ENCODE measurements at regions not wholly inside any gene's neighbourhood (a gene's known extent, or its start where the extent isn't known, plus 50 kb on each side); places are given as distances from the start of the nearest gene placed in this dataset.

GRCh38 chr9:79912318-79913070 is 340.7 kb downstream of the TLE4 start:
- Histone ChIP-seq H3K36me3 (ENCODE audit: insufficient read depth, low read length) (no peaks in the 10 kb centered on the region), H3K4me3 (no peak overlapping the region), H3K9ac (ENCODE audit: insufficient read length) (no peak overlapping the region), H3K27ac (no peak overlapping the region), H3K9me3 (ENCODE audit: low read depth, low read length) (no peaks in the 10 kb centered on the region)
- no peak for DNase-seq (ENCODE audit: low read depth, low spot score)
- TF ChIP-seq POLR2AphosphoS5 (IDR thresholded peaks at IDR 0.05; ENCODE audit: borderline replicate concordance, low read depth, low read length) (no peak), FOXP2 (optimal IDR thresholded peaks at IDR 0.05; ENCODE audit: control extremely low read depth, extremely low read length, insufficient read depth) (no peak), EZH2 (IDR thresholded peaks at IDR 0.05) (no peak)

GRCh38 chr9:79911724-79912123 is 340.0 kb downstream of the TLE4 start:
- DNase-seq (ENCODE audit: low read depth, low spot score), result no peak
- TF ChIP-seq FOXP2 (optimal IDR thresholded peaks at IDR 0.05; ENCODE audit: control extremely low read depth, extremely low read length, insufficient read depth), result no peak
- no peak for TF ChIP-seq EZH2 (IDR thresholded peaks at IDR 0.05)
- TF ChIP-seq POLR2AphosphoS5 (IDR thresholded peaks at IDR 0.05; ENCODE audit: borderline replicate concordance, low read depth, low read length), result no peak
- Histone ChIP-seq H3K36me3 (ENCODE audit: insufficient read depth, low read length) (no peaks in the 10 kb centered on the region), H3K27ac (no peak overlapping the region), H3K9me3 (ENCODE audit: low read depth, low read length) (no peaks in the 10 kb centered on the region), H3K4me3 (no peak overlapping the region), H3K9ac (ENCODE audit: insufficient read length) (no peak overlapping the region)

GRCh38 chr9:79902825-79903600 is 331.2 kb downstream of the TLE4 start:
- no peak for DNase-seq (ENCODE audit: low read depth, low spot score)
- Histone ChIP-seq H3K27ac (no peak overlapping the region), H3K9me3 (ENCODE audit: low read depth, low read length) (no peaks in the 10 kb centered on the region), H3K36me3 (ENCODE audit: insufficient read depth, low read length) (no peaks in the 10 kb centered on the region), H3K4me3 (no peak overlapping the region), H3K9ac (ENCODE audit: insufficient read length) (no peak overlapping the region)
- no peak for TF ChIP-seq FOXP2 (optimal IDR thresholded peaks at IDR 0.05; ENCODE audit: control extremely low read depth, extremely low read length, insufficient read depth)
- TF ChIP-seq POLR2AphosphoS5 (IDR thresholded peaks at IDR 0.05; ENCODE audit: borderline replicate concordance, low read depth, low read length), result no peak
- TF ChIP-seq EZH2 (IDR thresholded peaks at IDR 0.05), result no peak

- Histone ChIP-seq H3K4me3 (no peak overlapping the region), H3K36me3 (ENCODE audit: insufficient read depth, low read length) (no peaks in the 10 kb centered on the region), H3K9me3 (ENCODE audit: low read depth, low read length) (no peaks in the 10 kb centered on the region), H3K27ac (no peak overlapping the region), H3K9ac (ENCODE audit: insufficient read length) (no peak overlapping the region)
- TF ChIP-seq POLR2AphosphoS5 (IDR thresholded peaks at IDR 0.05; ENCODE audit: borderline replicate concordance, low read depth, low read length) (no peak), FOXP2 (optimal IDR thresholded peaks at IDR 0.05; ENCODE audit: control extremely low read depth, extremely low read length, insufficient read depth) (no peak), EZH2 (IDR thresholded peaks at IDR 0.05) (no peak)
- no peak for DNase-seq (ENCODE audit: low read depth, low spot score)
These were observed 329.0 kb downstream of the TLE4 start for GRCh38 chr9:79900754-79901153.

GRCh38 chr9:79896390-79896980 is 324.7 kb downstream of the TLE4 start:
- TF ChIP-seq POLR2AphosphoS5 (IDR thresholded peaks at IDR 0.05; ENCODE audit: borderline replicate concordance, low read depth, low read length) (no peak), EZH2 (IDR thresholded peaks at IDR 0.05) (no peak), FOXP2 (optimal IDR thresholded peaks at IDR 0.05; ENCODE audit: control extremely low read depth, extremely low read length, insufficient read depth) (no peak)

GRCh38 chr9:79895232-79895631 is 323.5 kb downstream of the TLE4 start:
- H3K9me3 ChIP-seq (ENCODE audit: low read depth, low read length), result no peaks in the 10 kb centered on the region
- TF ChIP-seq EZH2 (IDR thresholded peaks at IDR 0.05) (no peak), FOXP2 (optimal IDR thresholded peaks at IDR 0.05; ENCODE audit: control extremely low read depth, extremely low read length, insufficient read depth) (no peak)

More at GRCh38 chr9:79896390-79896980, 324.7 kb downstream of the TLE4 start:
- Histone ChIP-seq H3K9ac (ENCODE audit: insufficient read length) (no peak overlapping the region), H3K36me3 (ENCODE audit: insufficient read depth, low read length) (no peaks in the 10 kb centered on the region), H3K4me3 (no peak overlapping the region), H3K27ac (no peak overlapping the region), H3K9me3 (ENCODE audit: low read depth, low read length) (no peaks in the 10 kb centered on the region)
- peak; percentile 12 for DNase-seq (ENCODE audit: low read depth, low spot score)

GRCh38 chr9:79889369-79889768 is 317.6 kb downstream of the TLE4 start:
- Histone ChIP-seq H3K9me3 (ENCODE audit: low read depth, low read length) (no peaks in the 10 kb centered on the region), H3K4me3 (no peak overlapping the region), H3K36me3 (ENCODE audit: insufficient read depth, low read length) (no peaks in the 10 kb centered on the region), H3K27ac (no peak overlapping the region), H3K9ac (ENCODE audit: insufficient read length) (no peak overlapping the region)
- no peak for TF ChIP-seq EZH2 (IDR thresholded peaks at IDR 0.05)
- TF ChIP-seq POLR2AphosphoS5 (IDR thresholded peaks at IDR 0.05; ENCODE audit: borderline replicate concordance, low read depth, low read length), result no peak
- no peak for TF ChIP-seq FOXP2 (optimal IDR thresholded peaks at IDR 0.05; ENCODE audit: control extremely low read depth, extremely low read length, insufficient read depth)
- no peak for DNase-seq (ENCODE audit: low read depth, low spot score)

More at GRCh38 chr9:79895232-79895631, 323.5 kb downstream of the TLE4 start:
- Histone ChIP-seq H3K27ac (no peak overlapping the region), H3K36me3 (ENCODE audit: insufficient read depth, low read length) (no peaks in the 10 kb centered on the region), H3K9ac (ENCODE audit: insufficient read length) (no peak overlapping the region), H3K4me3 (no peak overlapping the region)
- DNase-seq (ENCODE audit: low read depth, low spot score), result no peak
